ENCODE measurements at regions not wholly inside any gene's neighbourhood (a gene's known extent, or its start where the extent isn't known, plus 50 kb on each side); places are given as distances from the start of the nearest gene placed in this dataset.

GRCh38 chr6:74362391-74362790 is 666.4 kb downstream of the CD109 start:
- no peaks in the 10 kb centered on the region for H3K36me3 ChIP-seq (ENCODE audit: insufficient read depth, low read length)
- no peaks in the 10 kb centered on the region for H3K27me3 ChIP-seq (ENCODE audit: insufficient read depth, low read length)
- no peaks in the 10 kb centered on the region for H3K79me2 ChIP-seq (ENCODE audit: insufficient read depth, low read length)
- no peak overlapping the region for H3K4me3 ChIP-seq (ENCODE audit: low read depth, low read length, poor library complexity, severe bottlenecking)
- no peak overlapping the region for H3K27ac ChIP-seq (ENCODE audit: low read depth, low read length, poor library complexity, severe bottlenecking)
- H3K9me2 ChIP-seq (ENCODE audit: low read depth, low read length): no peaks in the 10 kb centered on the region
- H4K20me1 ChIP-seq (ENCODE audit: insufficient read depth, low read length): no peaks in the 10 kb centered on the region
- H3F3A ChIP-seq (ENCODE audit: insufficient read depth, low read length): no peaks in the 10 kb centered on the region
- H3K9ac ChIP-seq (ENCODE audit: low read length): no peak overlapping the region
- no peak overlapping the region for H3K4me2 ChIP-seq (ENCODE audit: low read length)
- H3K9me3 ChIP-seq (ENCODE audit: low read length): no peaks in the 10 kb centered on the region
- TF ChIP-seq EZH2 (IDR thresholded peaks at IDR 0.05; ENCODE audit: borderline replicate concordance, low read length) (no peak), CTCF (IDR thresholded peaks at IDR 0.05; ENCODE audit: low read length) (no peak)
- no peak overlapping the region for H2AFZ ChIP-seq (ENCODE audit: low read length)
- H3K4me1 ChIP-seq (ENCODE audit: insufficient read depth, low read length, severe bottlenecking): no peaks in the 10 kb centered on the region

GRCh38 chr6:74357321-74357720 is 661.3 kb downstream of the CD109 start:
- H3K79me2 ChIP-seq (ENCODE audit: insufficient read depth, low read length): no peaks in the 10 kb centered on the region
- H3K4me1 ChIP-seq (ENCODE audit: insufficient read depth, low read length, severe bottlenecking): no peaks in the 10 kb centered on the region
- H3K4me3 ChIP-seq (ENCODE audit: low read depth, low read length, poor library complexity, severe bottlenecking): no peak overlapping the region
- no peaks in the 10 kb centered on the region for H3K36me3 ChIP-seq (ENCODE audit: insufficient read depth, low read length)
- no peak overlapping the region for H2AFZ ChIP-seq (ENCODE audit: low read length)
- H3K27ac ChIP-seq (ENCODE audit: low read depth, low read length, poor library complexity, severe bottlenecking): no peak overlapping the region
- no peaks in the 10 kb centered on the region for H3F3A ChIP-seq (ENCODE audit: insufficient read depth, low read length)
- H3K27me3 ChIP-seq (ENCODE audit: insufficient read depth, low read length): no peaks in the 10 kb centered on the region
- H3K9me2 ChIP-seq (ENCODE audit: low read depth, low read length): no peaks in the 10 kb centered on the region
- no peak overlapping the region for H3K9ac ChIP-seq (ENCODE audit: low read length)
- no peak overlapping the region for H3K4me2 ChIP-seq (ENCODE audit: low read length)
- H4K20me1 ChIP-seq (ENCODE audit: insufficient read depth, low read length): no peaks in the 10 kb centered on the region
- H3K9me3 ChIP-seq (ENCODE audit: low read length): no peaks in the 10 kb centered on the region
- TF ChIP-seq CTCF (IDR thresholded peaks at IDR 0.05; ENCODE audit: low read length) (no peak), EZH2 (IDR thresholded peaks at IDR 0.05; ENCODE audit: borderline replicate concordance, low read length) (no peak)

GRCh38 chr6:74356391-74356790 is 660.4 kb downstream of the CD109 start:
- Histone ChIP-seq H3K79me2 (ENCODE audit: insufficient read depth, low read length) (no peaks in the 10 kb centered on the region), H3K9me2 (ENCODE audit: low read depth, low read length) (no peaks in the 10 kb centered on the region), H2AFZ (ENCODE audit: low read length) (no peak overlapping the region), H3F3A (ENCODE audit: insufficient read depth, low read length) (no peaks in the 10 kb centered on the region), H3K4me2 (ENCODE audit: low read length) (no peak overlapping the region), H3K27me3 (ENCODE audit: insufficient read depth, low read length) (no peaks in the 10 kb centered on the region), H3K27ac (ENCODE audit: low read depth, low read length, poor library complexity, severe bottlenecking) (no peak overlapping the region), H3K36me3 (ENCODE audit: insufficient read depth, low read length) (no peaks in the 10 kb centered on the region), H3K9me3 (ENCODE audit: low read length) (no peaks in the 10 kb centered on the region), H3K4me3 (ENCODE audit: low read depth, low read length, poor library complexity, severe bottlenecking) (no peak overlapping the region), H3K9ac (ENCODE audit: low read length) (no peak overlapping the region), H3K4me1 (ENCODE audit: insufficient read depth, low read length, severe bottlenecking) (no peaks in the 10 kb centered on the region), H4K20me1 (ENCODE audit: insufficient read depth, low read length) (no peaks in the 10 kb centered on the region)
- TF ChIP-seq EZH2 (IDR thresholded peaks at IDR 0.05; ENCODE audit: borderline replicate concordance, low read length): no peak
- no peak for TF ChIP-seq CTCF (IDR thresholded peaks at IDR 0.05; ENCODE audit: low read length)
